Osteoblast (primary cell): ENCODE measurements at regions not wholly inside any gene's neighbourhood (a gene's known extent, or its start where the extent isn't known, plus 50 kb on each side); places are given as distances from the start of the nearest gene placed in this dataset.

Experiments
- DNase-seq: peaks from one replicate; pipeline ENCODE4 v3.0.0; 2011; ENCODE audit warnings: low spot score, mixed read lengths; ENCODE audit not compliant: insufficient read length; ENCODE audit errors: missing footprints
- H2AFZ ChIP-seq: 2 replicates; pipeline ENCODE4 v1.6.0; 2011; ENCODE audit warnings: mild to moderate bottlenecking, low read length
- H3K27ac ChIP-seq: 2 replicates; pipeline ENCODE4 v1.5.1; 2011; ENCODE audit warnings: mild to moderate bottlenecking, low read depth, low read length, moderate library complexity
- H3K27me3 ChIP-seq: 2 replicates; pipeline ENCODE4 v1.6.0; 2012; ENCODE audit warnings: mild to moderate bottlenecking, control low read depth, inconsistent platforms, low read length, moderate library complexity; ENCODE audit not compliant: insufficient read depth
- H3K36me3 ChIP-seq: 2 replicates; pipeline ENCODE4 v1.5.1; 2011; ENCODE audit warnings: mild to moderate bottlenecking, low read length, control low read depth, moderate library complexity; ENCODE audit not compliant: insufficient read depth
- H3K4me1 ChIP-seq: 2 replicates; pipeline ENCODE4 v1.5.1; 2011; ENCODE audit warnings: mild to moderate bottlenecking, low read length, control low read depth, moderate library complexity; ENCODE audit not compliant: insufficient read depth
- H3K4me2 ChIP-seq: 2 replicates; pipeline ENCODE4 v1.6.0; 2011; ENCODE audit warnings: mild to moderate bottlenecking, low read length; ENCODE audit not compliant: insufficient read depth
- H3K4me3 ChIP-seq: fragments of 200-600 bp; sonication (generic); 3 replicates; pipeline ENCODE4 v1.5.1; 2012; ENCODE audit warnings: mild to moderate bottlenecking, low read length, inconsistent platforms; ENCODE audit not compliant: insufficient read depth
- H3K79me2 ChIP-seq: 2 replicates; pipeline ENCODE4 v1.6.0; 2012; ENCODE audit warnings: mild to moderate bottlenecking, low read length, control low read depth, inconsistent platforms; ENCODE audit not compliant: insufficient read depth
- H3K9me3 ChIP-seq: 2 replicates; pipeline ENCODE4 v1.5.1; 2011; ENCODE audit warnings: low read depth, low read length, control low read depth
- H4K20me1 ChIP-seq: 2 replicates; pipeline ENCODE4 v1.6.0; 2012; ENCODE audit warnings: mild to moderate bottlenecking, low read length, control low read depth; ENCODE audit not compliant: insufficient read depth
- CTCF ChIP-seq: IDR thresholded peaks from 2 replicates; pipeline ENCODE4 v1.5.1; 2011; ENCODE audit warnings: mild to moderate bottlenecking, low read depth, low read length, moderate library complexity; ENCODE audit errors: extremely low read depth

- H3K79me2 ChIP-seq, result no peaks in the 10 kb centered on the region
- TF ChIP-seq CTCF, result no peak
Measured at GRCh38 chr4:31040106-31040505, 319.9 kb downstream of the PCDH7 start.

GRCh38 chr4:31041385-31041784, 321.2 kb downstream of the PCDH7 start:
- Histone ChIP-seq H3K27me3 (no peaks in the 10 kb centered on the region), H3K4me3 (no peak overlapping the region), H4K20me1 (no peaks in the 10 kb centered on the region), H3K4me2 (no peak overlapping the region), H3K27ac (no peak overlapping the region), H3K9me3 (no peaks in the 10 kb centered on the region), H3K36me3 (no peaks in the 10 kb centered on the region), H3K4me1 (no peaks in the 10 kb centered on the region), H3K79me2 (no peaks in the 10 kb centered on the region), H2AFZ (no peak overlapping the region)
- no peak for DNase-seq
- TF ChIP-seq CTCF, result no peak

More at GRCh38 chr4:31040106-31040505, 319.9 kb downstream of the PCDH7 start:
- Histone ChIP-seq H3K36me3 (no peaks in the 10 kb centered on the region), H3K4me2 (no peak overlapping the region), H3K27me3 (no peaks in the 10 kb centered on the region), H4K20me1 (no peaks in the 10 kb centered on the region), H3K4me3 (no peak overlapping the region), H3K4me1 (no peaks in the 10 kb centered on the region), H3K27ac (no peak overlapping the region), H3K9me3 (no peaks in the 10 kb centered on the region), H2AFZ (no peak overlapping the region)
- no peak for DNase-seq

GRCh38 chr4:31041853-31042252, 321.7 kb downstream of the PCDH7 start:
- H4K20me1 ChIP-seq, result no peaks in the 10 kb centered on the region
- DNase-seq, result no peak
- TF ChIP-seq CTCF, result no peak

GRCh38 chr4:31043382-31044062, 323.4 kb downstream of the PCDH7 start:
- no peak overlapping the region for H3K4me2 ChIP-seq
- H3K4me1 ChIP-seq, result no peaks in the 10 kb centered on the region
- no peak overlapping the region for H3K27ac ChIP-seq
- H2AFZ ChIP-seq, result no peak overlapping the region
- no peak for TF ChIP-seq CTCF
- no peak overlapping the region for H3K4me3 ChIP-seq
- DNase-seq, result no peak
- no peaks in the 10 kb centered on the region for H3K79me2 ChIP-seq
- no peaks in the 10 kb centered on the region for H3K9me3 ChIP-seq
- no peaks in the 10 kb centered on the region for H4K20me1 ChIP-seq
- no peaks in the 10 kb centered on the region for H3K27me3 ChIP-seq
- H3K36me3 ChIP-seq, result no peaks in the 10 kb centered on the region

More at GRCh38 chr4:31041853-31042252, 321.7 kb downstream of the PCDH7 start:
- Histone ChIP-seq H3K27me3 (no peaks in the 10 kb centered on the region), H3K36me3 (no peaks in the 10 kb centered on the region), H3K4me2 (no peak overlapping the region), H2AFZ (no peak overlapping the region), H3K79me2 (no peaks in the 10 kb centered on the region), H3K4me3 (no peak overlapping the region), H3K4me1 (no peaks in the 10 kb centered on the region), H3K9me3 (no peaks in the 10 kb centered on the region), H3K27ac (no peak overlapping the region)
